Hepatic stellate cell (primary cell): ENCODE measurements at regions not wholly inside any gene's neighbourhood (a gene's known extent, or its start where the extent isn't known, plus 50 kb on each side); places are given as distances from the start of the nearest gene placed in this dataset.
"Not testable (repeated sequence)": the region's sequence is repeated elsewhere in the genome, so short reads cannot be mapped to it uniquely, and the experiment has no call there.

Experiments
- DNase-seq: peaks from one replicate; pipeline ENCODE4 v3.0.0; 2011; ENCODE audit warnings: low spot score

- DNase-seq: no peak
Observed at GRCh38 chr4:126532527-126532926, 1100.2 kb upstream of the INTU start.

GRCh38 chr4:126533146-126533805 lies 1099.5 kb upstream of the INTU start:
- DNase-seq: no peak

DNA sequence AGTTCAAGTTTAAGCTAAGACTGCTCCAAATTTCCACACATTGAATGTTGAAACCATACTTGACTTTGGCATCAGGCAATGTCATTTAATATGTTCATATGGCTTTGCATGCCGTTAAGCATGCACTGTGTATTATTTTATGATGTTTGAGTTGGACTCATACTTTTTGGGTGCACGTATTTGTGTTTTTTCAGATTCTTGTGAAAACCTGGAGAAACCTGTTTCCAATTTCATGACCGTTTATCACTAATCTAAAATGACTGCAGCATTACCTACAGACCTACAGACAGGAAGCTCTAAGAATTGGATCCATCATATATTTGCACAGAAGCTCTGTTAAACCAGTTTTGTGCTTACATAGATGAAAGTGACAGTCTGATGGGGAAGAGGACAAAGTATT lies 1093.0 kb upstream of the INTU start:
- no peak for DNase-seq

DNA sequence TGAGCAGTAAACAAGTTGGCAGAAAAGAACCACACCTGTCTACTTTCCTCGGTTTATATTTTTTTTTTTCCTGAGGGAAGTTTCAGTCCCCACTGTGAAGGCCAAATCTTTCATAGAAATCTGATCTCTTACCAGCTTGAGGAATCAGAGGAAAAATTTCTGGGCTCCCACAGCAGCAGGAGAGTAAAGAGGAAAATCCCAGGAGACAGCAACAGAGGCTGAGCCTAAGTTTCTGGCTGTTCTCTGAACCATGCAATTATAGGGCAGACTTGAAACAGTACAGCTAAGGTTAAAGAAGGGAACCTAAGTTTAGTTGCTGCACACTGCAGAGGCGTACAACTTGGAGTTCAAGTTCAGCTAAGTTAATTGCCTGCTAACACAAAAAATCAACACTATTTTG lies 1090.9 kb upstream of the INTU start:
- no peak for DNase-seq

DNA sequence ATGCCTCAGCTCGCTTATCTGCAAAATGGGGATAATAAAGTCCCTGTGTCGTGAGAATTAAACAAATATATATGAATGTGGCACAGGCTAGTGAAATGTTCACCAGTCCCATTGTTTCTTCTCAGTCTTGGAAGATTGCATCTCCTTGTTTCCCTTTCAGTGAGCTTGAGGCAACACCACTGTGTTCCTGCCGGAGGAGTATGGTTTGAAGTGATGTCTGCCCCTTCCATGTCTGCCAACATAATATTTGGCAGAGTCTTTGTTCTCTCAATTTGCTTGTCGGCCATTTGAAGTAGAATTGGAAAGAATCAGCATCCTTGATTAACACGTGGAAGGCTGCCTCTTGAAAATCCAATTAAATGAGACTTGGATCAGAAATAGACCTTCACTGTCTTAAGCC lies 1088.5 kb upstream of the INTU start:
- DNase-seq: no peak

DNA sequence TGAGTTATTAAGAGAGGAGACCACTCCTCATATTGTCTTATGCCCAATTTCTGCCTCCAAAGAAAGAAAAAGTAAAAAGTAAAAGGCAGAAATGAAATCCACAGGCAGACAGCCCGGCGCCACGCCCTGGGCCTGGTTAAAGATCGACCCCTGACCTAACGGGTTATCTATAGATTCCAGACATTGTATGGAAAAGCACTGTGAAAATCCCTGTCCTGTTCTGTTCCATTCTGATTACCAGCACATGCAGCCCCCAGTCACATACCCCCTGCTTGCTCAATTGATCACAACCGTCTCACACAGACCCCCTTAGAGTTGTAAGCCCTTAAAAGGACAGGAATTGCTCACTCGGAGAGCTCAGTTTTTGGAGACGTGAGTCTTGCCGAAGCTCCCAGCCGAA lies 1086.6 kb upstream of the INTU start:
- DNase-seq: not testable (repeated sequence)

GRCh38 chr4:126547352-126547751 lies 1085.4 kb upstream of the INTU start:
- DNase-seq: no peak

DNA sequence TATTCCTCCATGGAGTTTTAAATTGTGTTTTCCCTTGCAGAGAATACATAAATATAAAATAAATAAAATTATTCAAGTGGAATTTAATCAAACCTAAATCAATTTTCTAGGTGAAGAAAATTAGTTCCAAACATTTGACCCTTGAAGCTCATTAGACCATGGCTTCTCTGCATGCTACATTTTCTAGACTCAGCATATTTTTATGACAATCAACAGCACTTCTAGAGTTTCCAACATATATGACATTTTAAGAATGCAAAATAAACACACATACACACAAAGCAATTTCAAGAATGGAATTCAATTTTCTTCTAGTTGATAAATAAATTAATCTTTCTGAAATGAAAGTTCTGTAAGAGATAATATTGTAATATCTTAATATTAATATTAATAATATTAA lies 1083.9 kb upstream of the INTU start:
- DNase-seq: no peak

GRCh38 chr4:126552321-126552720 lies 1080.4 kb upstream of the INTU start:
- no peak for DNase-seq

DNA sequence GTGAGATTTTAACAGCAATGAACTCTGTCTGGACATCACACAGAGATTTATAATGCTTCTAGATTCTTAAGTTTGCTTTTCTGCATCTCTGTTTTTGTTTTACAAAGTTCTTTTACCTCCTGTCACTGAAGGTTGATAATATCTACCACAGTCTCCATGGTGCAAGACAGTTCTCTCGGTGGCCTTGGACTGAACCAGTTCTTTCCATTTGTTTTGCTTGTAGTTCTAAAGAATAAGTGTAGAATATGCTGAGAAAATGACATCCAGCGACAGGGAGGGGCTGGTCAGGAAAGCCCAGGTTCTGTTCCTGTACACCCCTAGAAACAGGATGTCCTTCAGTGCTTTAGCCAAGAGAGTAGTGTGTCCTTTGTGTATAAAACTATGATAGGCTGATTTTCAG lies 1079.5 kb upstream of the INTU start:
- DNase-seq: no peak

DNA sequence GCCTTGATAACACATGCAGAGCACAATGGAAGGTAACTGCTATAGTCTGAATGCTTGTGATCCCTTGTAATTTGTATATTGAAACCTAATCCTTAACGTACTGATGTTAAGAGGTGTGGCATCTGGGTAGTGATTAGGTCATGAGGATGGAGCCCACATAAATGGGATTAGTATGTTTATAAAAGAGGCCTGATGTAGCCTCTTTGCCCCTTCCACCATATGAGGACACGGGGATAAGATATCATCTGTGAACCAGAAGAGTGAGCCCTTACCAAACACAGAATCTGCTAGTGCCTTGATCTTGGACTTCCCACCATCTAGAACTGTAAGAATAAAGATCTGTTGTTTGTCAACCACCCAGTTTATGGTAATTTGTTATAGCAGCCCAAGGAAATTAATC lies 1074.2 kb upstream of the INTU start:
- no peak for DNase-seq

DNA sequence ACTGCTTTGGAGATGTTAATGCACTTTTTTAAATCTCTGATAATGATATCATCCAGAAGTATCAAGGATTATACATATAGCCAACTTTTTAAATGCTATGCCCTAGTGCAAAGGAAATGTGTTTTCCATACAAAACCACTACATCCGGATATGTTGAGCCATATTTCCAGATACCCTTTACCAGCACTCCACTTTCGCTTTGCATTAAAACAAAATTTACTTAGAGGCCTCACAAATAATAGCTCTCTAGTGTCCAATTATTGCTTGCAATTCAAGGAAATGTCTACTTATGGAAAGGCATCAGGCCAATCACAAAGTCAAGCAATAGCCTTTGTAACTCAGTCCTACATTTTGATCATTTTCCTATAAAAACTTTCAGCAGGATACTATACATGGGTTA lies 1072.8 kb upstream of the INTU start:
- DNase-seq: no peak

- DNase-seq: no peak
Observed at GRCh38 chr4:126560794-126561193, 1072.0 kb upstream of the INTU start.

GRCh38 chr4:126563389-126563788 lies 1069.4 kb upstream of the INTU start:
- no peak for DNase-seq

GRCh38 chr4:126564283-126564854 lies 1068.4 kb upstream of the INTU start:
- no peak for DNase-seq

DNA sequence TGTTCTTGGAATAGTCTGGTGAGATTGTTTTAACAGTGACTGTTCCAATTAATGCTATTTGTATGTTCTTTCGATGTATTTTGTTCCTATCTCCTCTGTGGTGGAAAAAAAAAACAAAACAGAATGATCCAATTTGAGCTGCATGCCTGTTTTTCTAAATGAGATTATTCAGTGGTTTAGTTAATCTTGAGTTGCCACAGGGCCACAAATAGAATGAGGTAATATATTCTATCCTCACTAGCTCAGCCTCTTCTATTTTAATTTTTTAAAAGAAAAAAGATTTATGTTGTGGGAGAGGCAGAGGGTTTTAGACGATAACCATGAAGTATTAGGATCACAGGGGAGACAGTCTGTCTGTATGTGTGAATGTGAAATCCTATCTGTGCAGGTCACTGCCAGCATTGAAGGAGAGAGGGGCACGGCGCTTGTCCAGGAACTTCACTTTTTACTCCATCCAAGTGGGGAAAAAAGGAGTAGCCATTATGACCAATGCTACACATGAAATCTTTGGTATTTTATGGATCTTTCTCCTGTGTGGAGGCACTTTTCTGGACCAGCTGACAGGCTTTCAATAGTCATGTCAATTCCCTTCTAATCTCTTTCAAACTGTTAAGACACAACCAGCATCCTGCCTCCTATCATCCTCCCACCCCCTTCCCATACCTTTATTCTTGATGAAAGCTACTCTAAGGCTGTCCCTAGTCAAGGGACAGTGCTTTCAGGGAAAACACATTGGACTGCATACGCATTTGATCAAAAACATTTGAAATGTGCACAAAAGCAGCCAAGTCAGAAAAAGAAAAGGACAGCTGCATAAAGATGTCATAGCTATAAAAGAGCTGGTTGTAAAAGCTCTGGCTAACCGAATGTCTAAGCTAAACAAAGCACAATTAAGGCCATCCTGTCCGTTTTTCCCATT lies 1063.8 kb upstream of the INTU start:
- no peak for DNase-seq

GRCh38 chr4:126572264-126572663 lies 1060.5 kb upstream of the INTU start:
- DNase-seq: no peak

GRCh38 chr4:126582737-126583136 lies 1050.0 kb upstream of the INTU start:
- no peak for DNase-seq

DNA sequence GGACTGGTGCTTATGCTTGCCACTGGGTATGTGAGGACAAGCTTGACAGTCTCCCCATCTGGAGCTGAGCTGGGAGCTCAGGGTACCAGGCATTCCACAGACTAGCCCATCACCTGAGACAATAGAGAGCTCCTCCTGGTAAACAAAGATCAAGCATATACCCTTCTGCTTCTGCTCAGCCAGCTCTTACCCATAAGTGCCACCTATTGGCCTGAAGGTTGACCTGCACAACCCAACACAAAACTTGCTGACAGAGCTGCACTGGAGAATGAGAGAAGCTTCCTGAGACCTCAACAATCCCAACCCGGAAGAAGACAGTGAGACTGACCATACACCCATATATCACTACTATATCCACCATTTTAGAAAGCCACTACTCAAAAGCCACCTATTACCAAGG lies 1049.2 kb upstream of the INTU start:
- no peak for DNase-seq

DNA sequence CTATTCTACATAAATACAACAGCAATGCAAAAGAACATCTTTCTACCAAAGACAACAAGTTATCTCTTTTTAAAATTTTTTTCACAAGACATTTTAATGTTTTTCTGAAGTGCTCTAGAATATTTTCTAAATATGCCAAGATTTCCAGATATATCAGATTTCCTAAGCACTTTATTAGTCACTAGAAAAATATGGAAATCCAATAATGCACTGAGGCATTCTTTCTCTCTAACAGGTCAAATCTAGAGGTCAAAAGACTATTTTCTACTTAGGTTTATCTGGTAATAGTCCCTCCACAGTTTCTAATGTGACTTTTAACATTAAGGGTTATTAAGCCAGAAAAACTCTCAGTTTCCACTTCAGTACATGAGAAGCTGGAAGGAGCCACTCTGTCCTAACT lies 1041.2 kb upstream of the INTU start:
- no peak for DNase-seq

GRCh38 chr4:126592088-126592487 lies 1040.7 kb upstream of the INTU start:
- no peak for DNase-seq

DNA sequence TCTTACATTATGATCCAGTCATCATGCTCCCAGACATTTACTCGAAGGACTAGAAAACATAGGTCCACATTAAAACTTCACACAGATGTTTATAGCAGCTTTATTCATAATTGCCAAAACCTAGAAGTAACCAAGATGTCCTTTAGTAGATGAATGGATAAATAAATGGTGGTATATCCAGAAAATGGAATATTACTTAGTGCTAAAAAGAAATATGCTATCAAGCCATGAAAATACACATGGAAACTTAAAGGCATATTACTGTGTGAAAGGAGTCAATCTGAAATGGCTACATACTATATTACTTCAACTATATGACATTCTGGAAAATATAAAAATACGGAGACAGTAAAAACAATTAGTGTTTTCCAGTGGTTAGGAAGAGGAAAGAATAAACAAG lies 1039.1 kb upstream of the INTU start:
- DNase-seq: no peak

GRCh38 chr4:126595643-126596042 lies 1037.1 kb upstream of the INTU start:
- no peak for DNase-seq
